Mesenchymal stem cell (in vitro differentiated cells and primary cell): ENCODE measurements at regions not wholly inside any gene's neighbourhood (a gene's known extent, or its start where the extent isn't known, plus 50 kb on each side); places are given as distances from the start of the nearest gene placed in this dataset.
A peak's percentile ranks its signal among the peaks of the same experiment; 100 is the strongest.
"Not testable (repeated sequence)": the region's sequence is repeated elsewhere in the genome, so short reads cannot be mapped to it uniquely, and the experiment has no call there.

Source experiments
- DNase-seq: peaks from one replicate; pipeline ENCODE4 v3.0.0-alpha.2; 2013
- H2AFZ ChIP-seq: one replicate; pipeline ENCODE4 v1.6.1; 2013; ENCODE audit warnings: low read depth, mild to moderate bottlenecking, control low read depth, inconsistent platforms, low read length, moderate library complexity
- H2AK5ac ChIP-seq: 2 replicates; pipeline ENCODE4 v1.6.1; 2013; ENCODE audit warnings: low read length, moderate library complexity, mild to moderate bottlenecking, inconsistent platforms; ENCODE audit not compliant: severe bottlenecking
- H2BK120ac ChIP-seq: one replicate; pipeline ENCODE4 v1.6.1; 2013; ENCODE audit warnings: low read depth, mild to moderate bottlenecking, inconsistent platforms, low read length, moderate library complexity
- H2BK12ac ChIP-seq, 2 experiments: one replicate each; pipeline ENCODE4 v1.6.1; 2013; ENCODE audit warnings: inconsistent platforms in 2 of 2, low read length in 2 of 2, mild to moderate bottlenecking in 2 of 2, moderate library complexity in 2 of 2, control low read depth in 1 of 2
- H2BK15ac ChIP-seq: one replicate; pipeline ENCODE4 v1.6.1; 2013; ENCODE audit warnings: mild to moderate bottlenecking, low read depth, inconsistent platforms; ENCODE audit not compliant: poor library complexity, severe bottlenecking
- H2BK5ac ChIP-seq: 2 replicates; pipeline ENCODE4 v1.6.1; 2013; ENCODE audit warnings: low read depth, mild to moderate bottlenecking, low read length, control low read depth, inconsistent platforms; ENCODE audit not compliant: poor library complexity, severe bottlenecking
- H3K14ac ChIP-seq, 2 experiments: one replicate each; pipeline ENCODE4 v1.6.1; 2013; ENCODE audit warnings: inconsistent platforms in 2 of 2, low read length in 2 of 2, control low read depth in 1 of 2, mild to moderate bottlenecking in 1 of 2, moderate library complexity in 1 of 2
- H3K18ac ChIP-seq, 2 experiments: one replicate each; pipeline ENCODE4 v1.6.1; 2013; ENCODE audit warnings: inconsistent platforms in 2 of 2, low read length in 2 of 2, control low read depth in 1 of 2, low read depth in 1 of 2, mild to moderate bottlenecking in 1 of 2
- H3K23ac ChIP-seq, 2 experiments: one replicate each; pipeline ENCODE4 v1.6.1; 2013; ENCODE audit warnings: inconsistent platforms in 2 of 2, low read length in 2 of 2, mild to moderate bottlenecking in 2 of 2, moderate library complexity in 2 of 2, control low read depth in 1 of 2
- H3K27ac ChIP-seq: 2 replicates; pipeline ENCODE4 v1.5.1; 2013; ENCODE audit warnings: mild to moderate bottlenecking, moderate library complexity, low read length, control low read depth, inconsistent platforms; ENCODE audit not compliant: poor library complexity, severe bottlenecking
- H3K27me3 ChIP-seq, 2 experiments: 2 replicates each; pipeline versions ENCODE4 v1.6.1 to v1.7.0; 2013; ENCODE audit warnings: low read length in 2 of 2, mild to moderate bottlenecking in 2 of 2, moderate library complexity in 2 of 2, control low read depth in 1 of 2, inconsistent platforms in 1 of 2; ENCODE audit not compliant: control insufficient read depth in 1 of 2, insufficient read depth in 1 of 2
- H3K36me3 ChIP-seq, 2 experiments: 2 replicates each; pipeline versions ENCODE4 v1.6.1 to v1.7.0; 2013; ENCODE audit warnings: low read length in 2 of 2, control low read depth in 1 of 2, inconsistent platforms in 1 of 2, low read depth in 1 of 2, mild to moderate bottlenecking in 1 of 2; ENCODE audit not compliant: insufficient read depth in 2 of 2, control insufficient read depth in 1 of 2
- H3K4ac ChIP-seq, 2 experiments: one replicate each; pipeline ENCODE4 v1.6.1; 2013; ENCODE audit warnings: inconsistent platforms in 2 of 2, low read length in 2 of 2, mild to moderate bottlenecking in 2 of 2, moderate library complexity in 2 of 2, control low read depth in 1 of 2, low read depth in 1 of 2
- H3K4me1 ChIP-seq: 2 replicates; pipeline ENCODE4 v1.6.1; 2013; ENCODE audit warnings: low read depth, low read length, control low read depth; ENCODE audit not compliant: control insufficient read depth, insufficient read depth
- H3K4me2 ChIP-seq: 2 replicates; pipeline ENCODE4 v1.6.1; 2013; ENCODE audit warnings: low read length, mild to moderate bottlenecking, inconsistent platforms; ENCODE audit not compliant: poor library complexity, severe bottlenecking
- H3K4me3 ChIP-seq, 2 experiments: 2 replicates each; pipeline versions ENCODE4 v1.5.1 to v1.7.0; 2013; ENCODE audit warnings: low read length in 2 of 2, mild to moderate bottlenecking in 2 of 2, control low read depth in 1 of 2, low read depth in 1 of 2; ENCODE audit not compliant: insufficient read depth in 1 of 2
- H3K79me1 ChIP-seq: replicated peaks from 2 replicates; pipeline ENCODE4 v1.6.1; 2013; ENCODE audit warnings: mild to moderate bottlenecking, control low read depth, low read length, inconsistent platforms; ENCODE audit not compliant: poor library complexity, severe bottlenecking
- H3K9ac ChIP-seq: 2 replicates; pipeline ENCODE4 v1.7.0; 2013; ENCODE audit warnings: mild to moderate bottlenecking, low read length, moderate library complexity
- H3K9me3 ChIP-seq: 2 replicates; pipeline ENCODE4 v1.7.0; 2013; ENCODE audit warnings: mild to moderate bottlenecking, low read length; ENCODE audit not compliant: control insufficient read depth
- H4K8ac ChIP-seq: one replicate; pipeline ENCODE4 v1.6.1; 2013; ENCODE audit warnings: inconsistent platforms, mild to moderate bottlenecking, low read length, moderate library complexity
- H4K91ac ChIP-seq: one replicate; pipeline ENCODE4 v1.6.1; 2013; ENCODE audit warnings: mild to moderate bottlenecking, low read length, inconsistent platforms
- WGBS: methylation state at CpG from one replicate; pipeline ENCODE4 v1.1.7; 2013; ENCODE audit warnings: mixed read lengths; 5-methylcytosine and 5-hydroxymethylcytosine counted together

GRCh38 chr1:175252561-175252960, 60.0 kb upstream of the KIAA0040 start:
- WGBS, result 72% methylated on average over 2 of the region's 2 CpGs
- H3K36me3 ChIP-seq, result no peaks in the 10 kb centered on the region
- no peaks in the 10 kb centered on the region for H3K27me3 ChIP-seq
- no peak for DNase-seq
- no peak overlapping the region for H2AK5ac ChIP-seq
- no peak overlapping the region for H3K23ac ChIP-seq
- no peak overlapping the region for H4K91ac ChIP-seq
- no peak overlapping the region for H3K9ac ChIP-seq
- no peaks in the 10 kb centered on the region for H3K4me1 ChIP-seq
- no peaks in the 10 kb centered on the region for H3K79me1 ChIP-seq
- no peak overlapping the region for H3K4me3 ChIP-seq
- H3K27ac ChIP-seq, result no peak overlapping the region
- H3K4ac ChIP-seq, result no peak overlapping the region
- no peak overlapping the region for H2BK5ac ChIP-seq
- H3K18ac ChIP-seq, result no peak overlapping the region
- no peak overlapping the region for H2BK12ac ChIP-seq
- H3K14ac ChIP-seq, result no peak overlapping the region
- no peak overlapping the region for H2BK120ac ChIP-seq
- no peak overlapping the region for H4K8ac ChIP-seq
- H2BK15ac ChIP-seq, result no peak overlapping the region
- H3K4me2 ChIP-seq, result no peak overlapping the region
- H3K9me3 ChIP-seq, result no peaks in the 10 kb centered on the region
- no peak overlapping the region for H2AFZ ChIP-seq

- Histone ChIP-seq H3K9me3 (peaks cover 2% of the 10 kb centered on the region), H2BK5ac (no peak overlapping the region), H3K9ac (no peak overlapping the region), H2BK12ac (no peak overlapping the region), H3K79me1 (no peaks in the 10 kb centered on the region), H3K4me2 (no peak overlapping the region), H3K23ac (no peak overlapping the region), H2AK5ac (no peak overlapping the region), H2BK120ac (no peak overlapping the region), H2BK15ac (no peak overlapping the region), H3K18ac (no peak overlapping the region), H3K36me3 (no peaks in the 10 kb centered on the region), H3K27ac (no peak overlapping the region), H4K91ac (no peak overlapping the region), H3K14ac (no peak overlapping the region), H4K8ac (no peak overlapping the region), H3K4me3 (no peak overlapping the region), H3K4me1 (no peaks in the 10 kb centered on the region), H3K4ac (no peak overlapping the region), H3K27me3 (no peaks in the 10 kb centered on the region), H2AFZ (no peak overlapping the region)
- DNase-seq, result peak; percentile 26
These were observed 57.5 kb upstream of the KIAA0040 start for GRCh38 chr1:175250027-175250426.

GRCh38 chr1:175248036-175248435, 55.5 kb upstream of the KIAA0040 start:
- H3K79me1 ChIP-seq, H3K4me3 ChIP-seq, H3K18ac ChIP-seq, H3K23ac ChIP-seq, H2BK5ac ChIP-seq, H2BK15ac ChIP-seq, H3K27me3 ChIP-seq, H3K9me3 ChIP-seq, H3K4me2 ChIP-seq, H4K8ac ChIP-seq, DNase-seq, H3K36me3 ChIP-seq, H2BK120ac ChIP-seq, H3K4me1 ChIP-seq, H2AK5ac ChIP-seq, H3K27ac ChIP-seq, H3K14ac ChIP-seq, H4K91ac ChIP-seq, H3K4ac ChIP-seq, H3K9ac ChIP-seq, H2BK12ac ChIP-seq, H2AFZ ChIP-seq: not testable (repeated sequence)
- 89% methylated on average over 1 of the region's 3 CpGs for WGBS

- H3K23ac ChIP-seq, DNase-seq, H3K27ac ChIP-seq, H3K14ac ChIP-seq, H3K9ac ChIP-seq, H3K4me1 ChIP-seq, H3K4me3 ChIP-seq, H2BK15ac ChIP-seq, H3K4me2 ChIP-seq, H3K79me1 ChIP-seq, H3K27me3 ChIP-seq, H4K91ac ChIP-seq, H4K8ac ChIP-seq, H2BK12ac ChIP-seq, H2BK120ac ChIP-seq, H3K36me3 ChIP-seq, H3K4ac ChIP-seq, H2AFZ ChIP-seq, H2AK5ac ChIP-seq, H3K9me3 ChIP-seq, H2BK5ac ChIP-seq, H3K18ac ChIP-seq: not testable (repeated sequence)
- 89% methylated on average over 5 of the region's 5 CpGs for WGBS
These were observed 54.5 kb upstream of the KIAA0040 start for GRCh38 chr1:175247056-175247455.
